OCI-LY1 (cell line): ENCODE measurements at regions not wholly inside any gene's neighbourhood (a gene's known extent, or its start where the extent isn't known, plus 50 kb on each side); places are given as distances from the start of the nearest gene placed in this dataset.

Experiments used
- H2AFZ ChIP-seq: fragments of 200-600 bp; sonication (generic), shearing (Covaris generic); 2 replicates; pipeline ENCODE4 v1.6.0; 2014; ENCODE audit warnings: antibody characterized with exemption, mild to moderate bottlenecking, low read length
- H3F3A ChIP-seq: fragments of 200-600 bp; sonication (generic), shearing (Covaris generic); 2 replicates; pipeline ENCODE4 v1.6.0; 2014; ENCODE audit warnings: mild to moderate bottlenecking, antibody characterized with exemption, low read length, moderate library complexity; ENCODE audit not compliant: insufficient read depth
- H3K27ac ChIP-seq: fragments of 200-600 bp; sonication (generic); 2 replicates; pipeline ENCODE4 v1.5.1; 2014; ENCODE audit warnings: low read length, mixed run types, mild to moderate bottlenecking, low read depth; ENCODE audit not compliant: poor library complexity, severe bottlenecking
- H3K27me3 ChIP-seq: fragments of 200-600 bp; sonication (generic); 2 replicates; pipeline ENCODE4 v1.6.0; 2014; ENCODE audit warnings: antibody characterized with exemption, mild to moderate bottlenecking, low read length, moderate library complexity; ENCODE audit not compliant: insufficient read depth
- H3K36me3 ChIP-seq: fragments of 200-600 bp; sonication (generic); 2 replicates; pipeline ENCODE4 v1.6.1; 2014; ENCODE audit warnings: mild to moderate bottlenecking, antibody characterized with exemption, low read length, moderate library complexity, mixed read lengths; ENCODE audit not compliant: insufficient read depth
- H3K4me1 ChIP-seq: fragments of 200-600 bp; sonication (generic); 2 replicates; pipeline ENCODE4 v1.5.1; 2014; ENCODE audit warnings: mild to moderate bottlenecking, low read length, moderate library complexity; ENCODE audit not compliant: insufficient read depth, severe bottlenecking
- H3K4me2 ChIP-seq: fragments of 200-600 bp; sonication (generic), shearing (Covaris generic); 2 replicates; pipeline ENCODE4 v1.6.1; 2014; ENCODE audit warnings: low read length
- H3K4me3 ChIP-seq: fragments of 200-600 bp; sonication (generic); 2 replicates; pipeline ENCODE4 v1.5.1; 2014; ENCODE audit warnings: low read length, low read depth, mild to moderate bottlenecking, mixed read lengths; ENCODE audit not compliant: poor library complexity, severe bottlenecking
- H3K79me2 ChIP-seq: fragments of 200-600 bp; shearing (Covaris generic); 2 replicates; pipeline ENCODE4 v1.6.1; 2016; ENCODE audit warnings: mixed run types, low read length, mixed read lengths; ENCODE audit not compliant: insufficient read depth
- H3K9ac ChIP-seq: fragments of 200-600 bp; sonication (generic), shearing (Covaris generic); 2 replicates; pipeline ENCODE4 v1.6.1; 2014; ENCODE audit warnings: mild to moderate bottlenecking, low read length, mixed read lengths
- H3K9me2 ChIP-seq: fragments of 200-600 bp; sonication (generic), shearing (Covaris generic); 2 replicates; pipeline ENCODE4 v1.6.1; 2014; ENCODE audit warnings: low read depth, mild to moderate bottlenecking, low read length, mixed read lengths
- H3K9me3 ChIP-seq: fragments of 200-600 bp; shearing (Covaris generic); 2 replicates; pipeline ENCODE4 v1.6.1; 2014; ENCODE audit warnings: low read length, mixed read lengths
- H4K20me1 ChIP-seq: fragments of 200-600 bp; sonication (generic), shearing (Covaris generic); 2 replicates; pipeline ENCODE4 v1.6.0; 2016; ENCODE audit warnings: mild to moderate bottlenecking, low read length; ENCODE audit not compliant: insufficient read depth
- CTCF ChIP-seq: fragments of 200-600 bp; sonication (generic), shearing (Covaris generic); IDR thresholded peaks from 2 replicates; pipeline ENCODE4 v1.5.1; 2017; ENCODE audit warnings: mild to moderate bottlenecking, antibody characterized with exemption, low read length, moderate library complexity, mixed read lengths
- EZH2 ChIP-seq: fragments of 200-600 bp; sonication (generic), shearing (Covaris generic); IDR thresholded peaks from 2 replicates; pipeline ENCODE4 v1.8.0; 2017; ENCODE audit warnings: borderline replicate concordance, mixed run types, mild to moderate bottlenecking, antibody characterized with exemption, low read length, moderate library complexity, mixed read lengths

- no peak overlapping the region for H3K9ac ChIP-seq
- TF ChIP-seq CTCF: no peak
- TF ChIP-seq EZH2: no peak
- H3K79me2 ChIP-seq: no peaks in the 10 kb centered on the region
- H3K4me2 ChIP-seq: no peak overlapping the region
- no peak overlapping the region for H3K4me3 ChIP-seq
- no peak overlapping the region for H3K27ac ChIP-seq
- no peak overlapping the region for H2AFZ ChIP-seq
- H3K9me3 ChIP-seq: no peaks in the 10 kb centered on the region
- H3K9me2 ChIP-seq: no peaks in the 10 kb centered on the region
- no peaks in the 10 kb centered on the region for H3K4me1 ChIP-seq
- H3F3A ChIP-seq: no peaks in the 10 kb centered on the region
- H4K20me1 ChIP-seq: no peaks in the 10 kb centered on the region
- no peaks in the 10 kb centered on the region for H3K36me3 ChIP-seq
- H3K27me3 ChIP-seq: no peaks in the 10 kb centered on the region
These were observed 391.0 kb upstream of the PTPRD start for GRCh38 chr9:11003836-11004235.

- Histone ChIP-seq H3K4me3 (no peak overlapping the region), H3K27ac (no peak overlapping the region), H3K4me1 (no peaks in the 10 kb centered on the region), H4K20me1 (no peaks in the 10 kb centered on the region), H3K79me2 (no peaks in the 10 kb centered on the region), H3K36me3 (no peaks in the 10 kb centered on the region), H3F3A (no peaks in the 10 kb centered on the region), H3K9me3 (no peaks in the 10 kb centered on the region), H3K9me2 (no peaks in the 10 kb centered on the region), H3K27me3 (no peaks in the 10 kb centered on the region), H3K9ac (no peak overlapping the region), H3K4me2 (no peak overlapping the region), H2AFZ (no peak overlapping the region)
- TF ChIP-seq CTCF (no peak), EZH2 (no peak)
These were observed 398.9 kb upstream of the PTPRD start for GRCh38 chr9:11011696-11012095.

GRCh38 chr9:11016081-11016480 is 403.3 kb upstream of the PTPRD start:
- Histone ChIP-seq H3K27me3 (no peaks in the 10 kb centered on the region), H4K20me1 (no peaks in the 10 kb centered on the region), H3F3A (no peaks in the 10 kb centered on the region), H3K9me3 (no peaks in the 10 kb centered on the region), H3K4me2 (no peak overlapping the region), H3K9ac (no peak overlapping the region), H3K4me1 (no peaks in the 10 kb centered on the region), H3K36me3 (no peaks in the 10 kb centered on the region), H3K4me3 (no peak overlapping the region), H3K79me2 (no peaks in the 10 kb centered on the region), H2AFZ (no peak overlapping the region), H3K9me2 (no peaks in the 10 kb centered on the region), H3K27ac (no peak overlapping the region)
- TF ChIP-seq CTCF (no peak), EZH2 (no peak)
